Umbilical cord (tissue), 1 donor: ENCODE measurements at regions not wholly inside any gene's neighbourhood (a gene's known extent, or its start where the extent isn't known, plus 50 kb on each side); places are given as distances from the start of the nearest gene placed in this dataset.
A peak's percentile ranks its signal among the peaks of the same experiment; 100 is the strongest.

Source experiments
- DNase-seq: peaks from one replicate; pipeline ENCODE4 v3.0.0-alpha.2; 2015; ENCODE audit warnings: low spot score

- no peak for DNase-seq
Observed at GRCh38 chr13:63139277-63139676, 1723.6 kb upstream of the PCDH20 start.

GRCh38 chr13:63129995-63130394, 1714.3 kb upstream of the PCDH20 start:
- DNase-seq = no peak

GRCh38 chr13:63128716-63129115, 1713.1 kb upstream of the PCDH20 start:
- DNase-seq = no peak

DNA sequence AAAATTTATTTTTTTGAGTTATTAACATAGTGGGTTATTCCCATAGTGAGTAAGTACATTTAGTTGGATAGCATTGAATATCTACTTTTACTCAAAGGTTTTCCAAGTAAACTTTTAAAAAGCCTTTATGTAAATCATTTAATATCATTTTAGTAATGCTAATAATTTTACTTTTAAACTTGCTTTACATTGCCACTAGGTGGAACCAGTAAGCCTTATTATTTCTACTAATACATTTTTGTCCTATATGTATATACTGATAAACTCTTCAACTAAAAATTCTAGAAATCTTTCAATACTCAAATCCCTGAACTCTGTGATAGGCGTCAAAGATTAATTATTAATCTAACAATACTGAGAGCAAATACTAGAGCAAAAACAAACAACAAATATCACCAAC, 1709.2 kb upstream of the PCDH20 start:
- DNase-seq = peak; percentile 19

GRCh38 chr13:63120883-63121282, 1705.2 kb upstream of the PCDH20 start:
- no peak for DNase-seq

DNA sequence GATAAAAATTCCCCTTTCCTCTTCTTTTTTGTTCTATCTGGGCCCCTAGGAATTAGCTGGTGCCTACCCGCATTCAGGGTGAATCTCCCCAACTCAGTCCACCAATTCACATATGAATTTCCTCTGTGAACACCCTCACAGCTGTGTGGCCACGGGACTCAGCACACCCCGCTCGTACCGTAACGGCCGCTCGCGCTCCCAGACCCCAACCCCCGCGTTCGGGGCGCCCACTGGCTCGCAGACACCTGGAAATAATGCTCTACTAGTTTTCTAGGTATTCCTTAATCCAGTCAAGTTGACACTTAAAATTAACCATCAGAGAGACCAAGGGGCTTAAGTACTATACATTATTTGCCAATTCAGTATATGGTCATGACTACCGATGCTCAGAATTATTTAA, 1702.1 kb upstream of the PCDH20 start:
- no peak for DNase-seq

GRCh38 chr13:63112799-63113395, 1697.2 kb upstream of the PCDH20 start:
- DNase-seq = no peak

DNA sequence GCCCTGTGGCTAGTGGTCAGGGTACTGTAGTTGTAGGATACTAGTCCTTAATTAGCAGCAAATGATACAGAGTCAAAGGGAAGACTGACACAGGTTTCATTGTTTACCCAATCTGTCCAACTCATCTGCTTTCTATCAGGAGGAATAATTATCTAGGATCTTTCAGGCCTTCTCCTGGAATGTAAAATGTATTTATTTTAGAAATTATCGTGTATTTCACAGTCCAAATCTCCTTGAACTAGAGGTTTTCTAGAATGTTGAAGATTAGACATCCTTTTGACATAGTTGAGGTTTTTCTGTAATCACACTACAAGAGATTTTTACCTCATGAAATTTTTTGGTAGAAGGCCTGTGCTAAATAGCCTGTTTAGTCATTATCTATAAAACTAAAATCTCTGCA, 1694.8 kb upstream of the PCDH20 start:
- DNase-seq = no peak

GRCh38 chr13:63107179-63107943, 1691.7 kb upstream of the PCDH20 start:
- peak; percentile 35 for DNase-seq

DNA sequence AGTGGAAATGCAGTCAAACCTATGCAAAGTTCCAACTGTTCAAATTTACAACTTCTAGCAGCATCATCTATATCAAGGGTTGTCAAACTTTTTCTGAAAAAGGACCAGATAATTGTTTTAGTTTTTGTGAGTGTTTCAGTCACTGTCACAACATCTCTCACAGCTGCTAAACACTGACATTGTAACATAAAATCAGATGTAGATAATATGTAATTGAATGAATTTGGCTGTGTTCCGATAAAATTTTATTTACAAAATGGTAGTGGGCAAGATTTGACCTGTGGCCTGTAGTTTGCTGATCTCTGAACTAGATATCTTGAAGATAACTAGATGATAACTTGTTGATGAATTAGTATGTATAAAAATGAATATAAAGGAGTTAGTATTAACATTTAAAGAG, 1679.1 kb upstream of the PCDH20 start:
- no peak for DNase-seq

DNA sequence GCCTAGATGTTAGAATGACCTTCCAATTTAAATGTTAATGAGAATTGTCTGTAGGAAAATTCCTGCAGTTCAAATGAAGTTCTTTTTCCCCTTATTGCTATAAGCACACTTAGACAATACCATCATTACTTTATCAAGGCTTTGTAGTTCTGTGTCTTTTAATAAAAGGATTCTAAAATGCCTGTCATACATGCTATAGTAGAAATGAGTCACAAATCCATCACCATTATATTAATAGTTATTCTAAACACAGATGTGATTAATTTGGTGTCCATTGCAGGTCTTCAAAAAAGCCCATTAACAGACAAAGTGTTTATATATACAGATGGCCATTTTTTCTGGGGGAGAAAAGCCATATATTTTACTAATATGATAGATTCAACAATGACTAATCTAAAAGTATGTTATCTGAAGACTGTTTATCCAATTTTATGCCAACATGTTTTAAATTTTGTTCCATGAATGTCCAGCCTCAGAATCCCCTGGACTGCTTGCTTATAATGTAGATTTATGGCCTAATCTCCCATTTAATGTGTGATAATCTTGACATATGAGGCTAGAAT, 1678.3 kb upstream of the PCDH20 start:
- DNase-seq = no peak

- no peak for DNase-seq
Observed at GRCh38 chr13:63092456-63092855, 1676.8 kb upstream of the PCDH20 start.

DNA sequence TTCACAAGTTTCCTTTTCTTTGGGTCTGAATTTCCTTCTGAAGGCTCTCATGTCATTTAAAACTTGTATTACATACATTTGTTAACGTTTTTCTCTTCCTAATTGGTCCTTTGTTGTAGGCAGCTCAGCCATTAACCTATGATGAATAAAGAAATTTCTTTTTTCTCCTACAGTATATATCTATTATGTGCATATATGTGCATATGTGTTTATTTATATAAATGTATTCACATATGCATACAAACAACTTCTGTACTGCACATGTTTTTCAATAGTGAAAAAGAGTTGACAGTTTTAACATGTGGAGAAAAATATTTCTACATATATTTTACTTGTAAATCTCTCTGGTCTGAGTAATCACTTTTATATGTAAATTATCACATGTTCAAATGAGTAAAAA, 1674.9 kb upstream of the PCDH20 start:
- no peak for DNase-seq

- DNase-seq = no peak
Observed at GRCh38 chr13:63088226-63088625, 1672.6 kb upstream of the PCDH20 start.

DNA sequence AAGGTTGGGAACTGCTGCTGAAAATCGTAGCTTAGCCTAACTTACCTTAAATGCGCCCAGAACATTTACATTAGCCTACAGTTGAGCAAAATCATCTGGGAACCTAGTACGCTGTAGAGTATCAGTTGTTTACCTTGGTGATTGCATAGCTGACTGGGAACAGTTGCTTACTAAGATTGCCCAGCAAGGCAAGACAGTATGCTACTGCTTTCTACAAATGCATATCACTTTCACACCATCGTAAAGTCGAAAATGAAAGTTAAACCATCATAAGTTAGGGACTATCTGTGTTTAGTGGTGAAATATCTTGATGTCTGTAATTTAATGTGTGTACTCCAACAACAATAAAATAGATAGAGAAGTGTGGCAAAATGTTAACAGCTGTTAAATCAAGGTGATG, 1670.6 kb upstream of the PCDH20 start:
- DNase-seq = no peak

DNA sequence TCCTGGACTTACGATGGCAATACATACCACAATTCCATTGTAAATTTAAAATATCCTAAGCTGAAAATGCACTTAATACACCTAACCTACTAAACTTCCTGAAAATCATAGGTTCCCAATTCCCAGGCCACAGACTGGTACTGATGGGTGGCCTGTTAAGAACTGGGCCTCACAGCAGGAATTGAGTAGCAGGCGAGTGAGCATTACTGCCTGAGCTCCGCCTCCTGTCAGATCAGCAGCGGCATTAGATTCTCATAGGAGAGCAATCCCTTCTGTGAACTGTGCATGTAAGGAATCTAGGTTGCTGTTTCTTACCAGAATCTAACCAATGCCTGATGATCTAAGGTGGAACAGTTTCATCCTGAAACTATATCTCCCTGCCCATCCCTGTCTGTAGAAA, 1670.2 kb upstream of the PCDH20 start:
- no peak for DNase-seq

DNA sequence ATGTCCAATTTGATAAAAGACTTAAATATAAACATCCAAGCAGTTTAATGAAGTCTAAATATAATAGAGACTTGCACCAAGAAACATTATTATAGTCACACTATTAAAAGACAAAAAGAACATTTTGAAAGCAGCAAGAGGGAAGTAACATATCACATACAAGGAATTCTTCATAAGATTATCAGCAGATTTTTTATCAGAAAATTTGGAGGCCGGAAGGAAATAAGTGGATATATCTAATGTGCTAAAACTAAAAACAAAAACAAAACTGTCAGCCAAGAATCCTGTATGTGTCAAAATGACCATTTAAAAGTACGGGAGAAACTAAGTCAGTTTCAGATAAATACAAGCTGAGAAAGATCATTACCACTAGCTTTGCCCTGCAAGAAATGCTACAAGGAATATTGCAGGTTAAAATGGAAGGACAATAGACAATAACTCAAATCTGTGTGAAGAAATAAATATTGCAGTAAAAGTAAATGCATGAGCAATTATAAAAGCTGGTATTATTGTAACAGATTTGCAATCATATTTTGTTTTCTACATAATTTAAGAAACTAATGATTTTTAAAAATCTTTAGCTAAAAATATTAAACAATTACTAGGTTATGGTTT, 1665.9 kb upstream of the PCDH20 start:
- DNase-seq = no peak

- no peak for DNase-seq
Observed at GRCh38 chr13:63075126-63075525, 1659.5 kb upstream of the PCDH20 start.

GRCh38 chr13:63050287-63050686, 1634.6 kb upstream of the PCDH20 start:
- no peak for DNase-seq

DNA sequence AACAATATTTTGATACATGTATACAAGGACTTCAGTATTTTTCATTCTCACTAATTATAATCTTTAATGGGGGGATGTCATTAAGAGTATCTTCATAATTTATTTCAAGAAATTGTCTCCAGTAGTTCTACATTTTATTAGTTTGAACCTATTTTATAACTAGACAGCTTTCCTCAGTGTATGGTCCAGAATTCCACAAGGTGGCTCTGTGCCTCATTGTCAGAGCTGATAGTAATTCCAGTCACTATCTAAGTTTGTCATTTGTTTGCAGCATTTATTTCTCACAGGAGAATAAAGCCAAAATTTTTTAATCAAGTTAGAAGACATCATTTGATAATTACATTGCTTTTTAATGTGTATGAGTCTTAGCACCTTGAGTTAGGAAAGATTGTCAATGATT, 1633.0 kb upstream of the PCDH20 start:
- DNase-seq = no peak

- DNase-seq = peak; percentile 81
Observed at GRCh38 chr13:63044589-63045313, 1629.1 kb upstream of the PCDH20 start.

DNA sequence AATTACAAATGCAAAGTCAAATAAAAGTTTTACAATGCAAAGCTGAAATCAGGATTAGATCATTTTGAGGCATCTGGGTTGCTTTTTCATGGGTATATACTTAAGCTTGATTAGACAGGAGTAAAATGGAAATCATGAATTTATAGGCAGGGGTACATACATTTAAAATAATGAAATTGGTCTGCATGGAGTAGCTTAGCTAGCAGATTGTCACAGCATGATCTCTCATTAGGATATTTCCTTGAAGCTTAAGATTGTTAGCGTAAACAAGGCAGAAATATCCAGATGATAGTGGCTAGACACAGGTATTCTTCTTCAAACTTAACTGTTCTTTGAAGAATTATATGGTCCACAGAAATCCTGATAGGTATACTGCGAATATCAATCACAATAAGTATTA, 1627.0 kb upstream of the PCDH20 start:
- DNase-seq = no peak
